SK-N-SH (cell line): ENCODE measurements at regions not wholly inside any gene's neighbourhood (a gene's known extent, or its start where the extent isn't known, plus 50 kb on each side); places are given as distances from the start of the nearest gene placed in this dataset.

ENCODE experiments used
- CTCF ChIA-PET: fragments of 300-600, 350-600 bp; formaldehyde crosslinking; extraction: SDS; loops from one replicate; lab custom pipeline; 2021; lab: Yijun Ruan, JAX
- POLR2A ChIA-PET: fragments of 350-600 bp; sonication (Branson Sonifier 250); formaldehyde crosslinking; extraction: SDS; loops from one replicate; lab custom pipeline; 2020; ENCODE audit warnings: antibody characterized with exemption, inconsistent platforms; lab: Yijun Ruan, JAX
- DNase-seq: peaks from one replicate; pipeline ENCODE4 v3.0.0; 2012
- H2AFZ ChIP-seq: fragments of 200-600 bp; sonication (generic); 2 replicates; pipeline ENCODE4 v1.8.1; 2016; ENCODE audit warnings: antibody characterized with exemption, mild to moderate bottlenecking, low read depth
- H3F3A ChIP-seq: fragments of 200-600 bp; sonication (generic); replicated peaks from 2 replicates; pipeline ENCODE3; 2016; ENCODE audit warnings: antibody characterized with exemption, mild to moderate bottlenecking; ENCODE audit not compliant: insufficient read depth
- H3K27ac ChIP-seq, 2 experiments: fragments of 200-500 bp in 1 of 2; fragments of 200-600 bp in 1 of 2; sonication (Bioruptor generic) in 1 of 2; sonication (generic), shearing (Covaris generic) in 1 of 2; 2 replicates each; pipeline versions ENCODE4 v1.5.1 to v1.6.1; 2014 to 2016; ENCODE audit warnings: low read depth in 2 of 2, inconsistent platforms in 1 of 2, low read length in 1 of 2, mild to moderate bottlenecking in 1 of 2, mixed read lengths in 1 of 2
- H3K27me3 ChIP-seq: fragments of 200-600 bp; sonication (generic), shearing (Covaris generic); 2 replicates; pipeline ENCODE4 v1.6.1; 2016; ENCODE audit warnings: mixed run types; ENCODE audit not compliant: insufficient read depth
- H3K36me3 ChIP-seq, 2 experiments: fragments of 200-500 bp in 1 of 2; fragments of 200-600 bp in 1 of 2; sonication (Bioruptor generic) in 1 of 2; sonication (generic) in 1 of 2; replicated peaks in 1 of 2; 2 replicates each; pipeline versions ENCODE3 to v1.5.1; 2014 to 2016; ENCODE audit warnings: low read length in 1 of 2, mild to moderate bottlenecking in 1 of 2; ENCODE audit not compliant: insufficient read depth in 2 of 2, control insufficient read depth in 1 of 2
- H3K4me1 ChIP-seq, 2 experiments: fragments of 200-500 bp in 1 of 2; fragments of 200-600 bp in 1 of 2; sonication (Bioruptor generic) in 1 of 2; sonication (generic), shearing (Covaris generic) in 1 of 2; 2 replicates each; pipeline versions ENCODE4 v1.5.1 to v1.6.1; 2014 to 2016; ENCODE audit warnings: low read depth in 1 of 2, low read length in 1 of 2, mixed run types in 1 of 2; ENCODE audit not compliant: insufficient read depth in 2 of 2, control insufficient read depth in 1 of 2
- H3K4me2 ChIP-seq: fragments of 200-600 bp; sonication (generic), shearing (Covaris generic); 2 replicates; pipeline ENCODE4 v1.6.1; 2017; ENCODE audit warnings: mixed run types
- H3K4me3 ChIP-seq, 2 experiments: fragments of 200-500 bp in 1 of 2; fragments of 200-600 bp in 1 of 2; sonication (Bioruptor generic) in 1 of 2; sonication (generic), shearing (Covaris generic) in 1 of 2; 2 replicates each; pipeline versions ENCODE4 v1.5.1 to v1.8.1; 2014 to 2016; ENCODE audit warnings: low read depth in 2 of 2, inconsistent platforms in 1 of 2, low read length in 1 of 2, mild to moderate bottlenecking in 1 of 2, mixed read lengths in 1 of 2, moderate library complexity in 1 of 2
- H3K79me2 ChIP-seq: fragments of 200-600 bp; sonication (generic); 2 replicates; pipeline ENCODE4 v1.8.1; 2017; ENCODE audit warnings: mild to moderate bottlenecking; ENCODE audit not compliant: insufficient read depth
- H3K9ac ChIP-seq: fragments of 200-600 bp; sonication (generic); 2 replicates; pipeline ENCODE4 v1.6.1; 2017; ENCODE audit warnings: mixed run types
- H3K9me2 ChIP-seq: fragments of 200-600 bp; sonication (generic); 2 replicates; pipeline ENCODE4 v1.6.1; 2017; ENCODE audit warnings: mixed run types
- H3K9me3 ChIP-seq: fragments of 200-600 bp; sonication (generic); 2 replicates; pipeline ENCODE4 v1.6.1; 2017; ENCODE audit warnings: mixed run types, mild to moderate bottlenecking, moderate library complexity
- H4K20me1 ChIP-seq: fragments of 200-600 bp; sonication (generic); 2 replicates; pipeline ENCODE4 v1.6.1; 2017; ENCODE audit warnings: mild to moderate bottlenecking, mixed run types; ENCODE audit not compliant: insufficient read depth
- CTCF ChIP-seq: fragments of 200-600 bp; sonication (generic); IDR thresholded peaks from 2 replicates; pipeline ENCODE4 v1.6.1; 2017; ENCODE audit warnings: antibody characterized with exemption, mild to moderate bottlenecking, moderate library complexity
- ELF1 ChIP-seq: IDR thresholded peaks from 2 replicates; pipeline ENCODE4 v1.4.0; 2012
- EP300 ChIP-seq, 2 experiments: IDR thresholded peaks; 2 replicates each; pipeline versions ENCODE4 v1.4.0 to v1.6.1; 2012; ENCODE audit warnings: borderline replicate concordance in 1 of 2, low read depth in 1 of 2, low read length in 1 of 2
- FOSL2 ChIP-seq: IDR thresholded peaks from 2 replicates; pipeline ENCODE4 v1.4.0; 2012; ENCODE audit warnings: low read depth, mild to moderate bottlenecking, moderate library complexity, borderline replicate concordance
- FOXM1 ChIP-seq: IDR thresholded peaks from 2 replicates; pipeline ENCODE4 v1.4.0; 2012; ENCODE audit warnings: low read depth, mild to moderate bottlenecking
- MEF2A ChIP-seq: IDR thresholded peaks from 2 replicates; pipeline ENCODE4 v1.4.0; 2012; ENCODE audit warnings: low read depth, borderline replicate concordance
- RAD21 ChIP-seq: IDR thresholded peaks from 2 replicates; pipeline ENCODE4 v1.6.1; 2012; ENCODE audit warnings: mild to moderate bottlenecking, low read length
- RXRA ChIP-seq: IDR thresholded peaks from 2 replicates; pipeline ENCODE4 v1.4.0; 2012; ENCODE audit warnings: low read depth, mild to moderate bottlenecking, borderline replicate concordance
- SMC3 ChIP-seq: IDR thresholded peaks from 2 replicates; pipeline ENCODE4 v1.6.1; 2012; ENCODE audit warnings: low read depth, low read length, improper control_type of control experiment
- TAF1 ChIP-seq: IDR thresholded peaks from 2 replicates; pipeline ENCODE4 v1.6.1; 2012; ENCODE audit warnings: low read depth, mild to moderate bottlenecking, low read length, moderate library complexity, borderline replicate concordance
- TCF12 ChIP-seq: IDR thresholded peaks from 2 replicates; pipeline ENCODE4 v1.4.0; 2012
- YY1 ChIP-seq: IDR thresholded peaks from 2 replicates; pipeline ENCODE4 v1.4.0; 2012; ENCODE audit warnings: low read depth, mild to moderate bottlenecking
- WGBS: methylation state at CpG from one replicate; pipeline ENCODE4 v1.1.6; 2017; ENCODE audit warnings: low lambda C conversion rate; 5-methylcytosine and 5-hydroxymethylcytosine counted together

GRCh38 chr20:53822534-53822933, 228.9 kb upstream of the ZNF217 start:
- ChIA-PET POLR2A (no interaction called here), CTCF (interaction anchor here (0.9 kb wide), 1 partner anchor 12 kb away, joined by 3 read pairs; no protein-coding TSS in a partner anchor)
- no peaks in the 10 kb centered on the region for H3K9me3 ChIP-seq
- H4K20me1 ChIP-seq, result no peaks in the 10 kb centered on the region
- no peaks in the 10 kb centered on the region for H3K9me2 ChIP-seq
- no peak overlapping the region for H3K27ac ChIP-seq
- no peak overlapping the region for H2AFZ ChIP-seq
- no peaks in the 10 kb centered on the region for H3K36me3 ChIP-seq
- WGBS, result 95% methylated on average over 5 of the region's 5 CpGs
- TF ChIP-seq RAD21, result no peak
- TF ChIP-seq MEF2A, result no peak
- TF ChIP-seq YY1, result no peak
- TF ChIP-seq TCF12, result no peak
- no peak for TF ChIP-seq EP300 (IDR thresholded peaks at IDR 0.05; ENCODE audit: borderline replicate concordance in 1 of 2, low read depth in 1 of 2, low read length in 1 of 2)
- no peak for TF ChIP-seq FOXM1
- TF ChIP-seq FOSL2, result no peak
- TF ChIP-seq SMC3, result no peak
- no peak overlapping the region for H3K4me2 ChIP-seq
- peaks cover 10% of the 10 kb centered on the region for H3F3A ChIP-seq
- DNase-seq, result no peak
- no peaks in the 10 kb centered on the region for H3K27me3 ChIP-seq
- no peaks in the 10 kb centered on the region for H3K79me2 ChIP-seq
- H3K9ac ChIP-seq, result no peak overlapping the region
- no peak overlapping the region for H3K4me3 ChIP-seq
- peaks cover under 1 to 9% of the 10 kb centered on the region in 2 experiments; a peak in 3 of 4 replicates for H3K4me1 ChIP-seq

GRCh38 chr20:53819973-53820451, 226.4 kb upstream of the ZNF217 start:
- Histone ChIP-seq H3K9ac (no peak overlapping the region), H3K4me3 (no peak overlapping the region), H3K4me1 (no peaks in the 10 kb centered on the region), H3K4me2 (no peak overlapping the region), H3K79me2 (no peaks in the 10 kb centered on the region), H3F3A (peaks cover 3% of the 10 kb centered on the region), H3K9me2 (no peaks in the 10 kb centered on the region), H3K36me3 (no peaks in the 10 kb centered on the region), H4K20me1 (no peaks in the 10 kb centered on the region), H3K9me3 (no peaks in the 10 kb centered on the region), H3K27ac (no peak overlapping the region), H3K27me3 (no peaks in the 10 kb centered on the region), H2AFZ (no peak overlapping the region)
- TF ChIP-seq ELF1 (no peak), TCF12 (no peak), RXRA (no peak), RAD21 (no peak), TAF1 (no peak), CTCF (no peak)
- 89% methylated on average over 6 of the region's 7 CpGs for WGBS
- CTCF ChIA-PET, result no interaction called here
- POLR2A ChIA-PET, result no interaction called here
- no peak for DNase-seq
